Neutrophil (primary cell): ENCODE measurements at regions not wholly inside any gene's neighbourhood (a gene's known extent, or its start where the extent isn't known, plus 50 kb on each side); places are given as distances from the start of the nearest gene placed in this dataset.

Source experiments
- H3K27ac ChIP-seq: fragments of 200-600 bp; sonication (generic); 2 replicates; pipeline ENCODE4 v1.5.1; 2016; ENCODE audit warnings: mild to moderate bottlenecking, moderate library complexity
- H3K27me3 ChIP-seq: fragments of 200-600 bp; sonication (generic); 2 replicates; pipeline ENCODE4 v1.6.0; 2016; ENCODE audit warnings: mild to moderate bottlenecking
- H3K36me3 ChIP-seq: fragments of 200-600 bp; sonication (generic); 2 replicates; pipeline ENCODE4 v1.5.1; 2017
- H3K4me1 ChIP-seq, 2 experiments: fragments of 200-600 bp in 1 of 2; sonication (generic) in 1 of 2; 1 replicate in 1 of 2; 2 replicates in 1 of 2; pipeline versions ENCODE4 v1.5.1 to v1.6.1; 2013 to 2016; ENCODE audit warnings: low read depth in 1 of 2, low read length in 1 of 2, mild to moderate bottlenecking in 1 of 2, moderate library complexity in 1 of 2; ENCODE audit not compliant: control insufficient read depth in 1 of 2, insufficient read depth in 1 of 2
- H3K4me3 ChIP-seq, 2 experiments: fragments of 200-600 bp in 1 of 2; sonication (generic) in 1 of 2; 1 replicate in 1 of 2; 2 replicates in 1 of 2; pipeline ENCODE4 v1.5.1; 2013 to 2016; ENCODE audit warnings: low read depth in 1 of 2, low read length in 1 of 2, mild to moderate bottlenecking in 1 of 2, moderate library complexity in 1 of 2
- H3K9me3 ChIP-seq: fragments of 200-600 bp; sonication (generic); 2 replicates; pipeline ENCODE4 v1.5.1; 2016
- CTCF ChIP-seq: fragments of 200-600 bp; sonication (generic); IDR thresholded peaks from 2 replicates; pipeline ENCODE4 v1.5.1; 2016; ENCODE audit warnings: antibody characterized with exemption

- TF ChIP-seq CTCF, result no peak
- H3K36me3 ChIP-seq, result no peaks in the 10 kb centered on the region
- H3K4me3 ChIP-seq, result no peak overlapping the region
- H3K9me3 ChIP-seq, result no peaks in the 10 kb centered on the region
- H3K27me3 ChIP-seq, result no peaks in the 10 kb centered on the region
- no peak overlapping the region for H3K27ac ChIP-seq
- no peaks in the 10 kb centered on the region for H3K4me1 ChIP-seq
Measured at GRCh38 chr5:124592891-124593290, 153.5 kb downstream of the ZNF608 start.

GRCh38 chr5:124591583-124591982, 154.9 kb downstream of the ZNF608 start:
- Histone ChIP-seq H3K27ac (no peak overlapping the region), H3K4me3 (no peak overlapping the region), H3K27me3 (no peaks in the 10 kb centered on the region), H3K4me1 (no peaks in the 10 kb centered on the region), H3K9me3 (no peaks in the 10 kb centered on the region), H3K36me3 (no peaks in the 10 kb centered on the region)
- TF ChIP-seq CTCF, result no peak

- Histone ChIP-seq H3K9me3 (no peaks in the 10 kb centered on the region), H3K36me3 (no peaks in the 10 kb centered on the region), H3K4me3 (no peak overlapping the region), H3K27ac (no peak overlapping the region), H3K27me3 (no peaks in the 10 kb centered on the region), H3K4me1 (no peaks in the 10 kb centered on the region)
- TF ChIP-seq CTCF, result no peak
Measured at GRCh38 chr5:124590686-124591085, 155.8 kb downstream of the ZNF608 start.

GRCh38 chr5:124587280-124587679, 159.2 kb downstream of the ZNF608 start:
- Histone ChIP-seq H3K9me3 (no peaks in the 10 kb centered on the region), H3K36me3 (no peaks in the 10 kb centered on the region), H3K27me3 (no peaks in the 10 kb centered on the region), H3K27ac (no peak overlapping the region), H3K4me1 (no peaks in the 10 kb centered on the region), H3K4me3 (no peak overlapping the region)
- TF ChIP-seq CTCF, result no peak

- no peaks in the 10 kb centered on the region for H3K27me3 ChIP-seq
- no peak for TF ChIP-seq CTCF
- no peak overlapping the region for H3K27ac ChIP-seq
- no peaks in the 10 kb centered on the region for H3K4me1 ChIP-seq
- no peaks in the 10 kb centered on the region for H3K9me3 ChIP-seq
- H3K36me3 ChIP-seq, result no peaks in the 10 kb centered on the region
- no peak overlapping the region for H3K4me3 ChIP-seq
Measured at GRCh38 chr5:124584991-124585715, 161.3 kb downstream of the ZNF608 start.
